Thoracic aorta (tissue), 2 donors: ENCODE measurements at regions not wholly inside any gene's neighbourhood (a gene's known extent, or its start where the extent isn't known, plus 50 kb on each side); places are given as distances from the start of the nearest gene placed in this dataset.

Experiments
- ATAC-seq: fragments of 150-250 bp; one replicate; pipeline ENCODE4 v1.8.0; 2017; ENCODE audit warnings: low read depth; ENCODE audit not compliant: insufficient number of reproducible peaks, low FRiP score
- DNase-seq: peaks from one replicate; pipeline ENCODE4 v3.0.0-alpha.2; 2020; ENCODE audit warnings: low spot score
- H3K27ac ChIP-seq, 2 donors: fragments of 200-600 bp; sonication (generic); 1 replicate in 1 of 2; 2 replicates in 1 of 2; pipeline ENCODE4 v1.5.1; 2016; ENCODE audit warnings: mild to moderate bottlenecking in 2 of 2, moderate library complexity in 2 of 2
- H3K27me3 ChIP-seq: fragments of 200-600 bp; sonication (generic); replicated peaks from 2 replicates; pipeline ENCODE4 v1.6.0; 2016; ENCODE audit warnings: mild to moderate bottlenecking; ENCODE audit not compliant: insufficient read depth
- H3K36me3 ChIP-seq: fragments of 200-600 bp; sonication (generic); one replicate; pipeline ENCODE4 v1.5.1; 2016
- H3K4me1 ChIP-seq, 2 donors: fragments of 200-600 bp; sonication (generic); 1 replicate in 1 of 2; 2 replicates in 1 of 2; pipeline versions ENCODE4 v1.5.1 to v1.6.0; 2016; ENCODE audit warnings: low read depth in 2 of 2, mild to moderate bottlenecking in 1 of 2; ENCODE audit not compliant: control insufficient read depth in 1 of 2
- H3K4me3 ChIP-seq: fragments of 200-600 bp; sonication (generic); 2 replicates; pipeline ENCODE4 v1.5.1; 2016; ENCODE audit warnings: mild to moderate bottlenecking
- H3K9me3 ChIP-seq: fragments of 200-600 bp; sonication (generic); 2 replicates; pipeline ENCODE4 v1.5.1; 2016
- CTCF ChIP-seq: fragments of 200-600 bp; sonication (generic); IDR thresholded peaks from one replicate; pipeline ENCODE4 v1.5.1; 2019; ENCODE audit warnings: antibody characterized with exemption

GRCh38 chr2:23241121-23241520 is 143.9 kb upstream of the KLHL29 start:
- no peak overlapping the region for H3K4me3 ChIP-seq
- no peaks in the 10 kb centered on the region for H3K36me3 ChIP-seq
- no peaks in the 10 kb centered on the region for H3K27me3 ChIP-seq
- no peak for TF ChIP-seq CTCF
- DNase-seq (no peak), ATAC-seq (no peak)
- H3K4me1 ChIP-seq, result peaks cover 0 to 8% of the 10 kb centered on the region in 2 donors
- H3K27ac ChIP-seq, result no peak overlapping the region
- H3K9me3 ChIP-seq, result no peaks in the 10 kb centered on the region

- H3K27ac ChIP-seq, result no peak overlapping the region
- DNase-seq, result no peak
- ATAC-seq, result no peak
- no peaks in the 10 kb centered on the region for H3K9me3 ChIP-seq
- H3K36me3 ChIP-seq, result no peaks in the 10 kb centered on the region
- H3K4me1 ChIP-seq, result peaks cover 0 to 8% of the 10 kb centered on the region in 2 donors
- no peak overlapping the region for H3K4me3 ChIP-seq
- no peaks in the 10 kb centered on the region for H3K27me3 ChIP-seq
- no peak for TF ChIP-seq CTCF
These were observed 143.3 kb upstream of the KLHL29 start for GRCh38 chr2:23241611-23242245.

GRCh38 chr2:23243073-23243659 is 141.8 kb upstream of the KLHL29 start:
- ATAC-seq (no peak), DNase-seq (no peak)
- no peaks in the 10 kb centered on the region for H3K9me3 ChIP-seq
- H3K4me1 ChIP-seq, result peaks cover 0 to 8% of the 10 kb centered on the region in 2 donors
- H3K27me3 ChIP-seq, result no peaks in the 10 kb centered on the region
- no peak overlapping the region for H3K4me3 ChIP-seq
- no peaks in the 10 kb centered on the region for H3K36me3 ChIP-seq
- no peak for TF ChIP-seq CTCF
- H3K27ac ChIP-seq, result no peak overlapping the region

- Histone ChIP-seq H3K4me1 (peaks cover 5 to 21% of the 10 kb centered on the region in 2 donors), H3K4me3 (no peak overlapping the region), H3K27me3 (no peaks in the 10 kb centered on the region), H3K36me3 (no peaks in the 10 kb centered on the region), H3K9me3 (no peaks in the 10 kb centered on the region), H3K27ac (no peak overlapping the region)
- ATAC-seq (no peak), DNase-seq (no peak)
- TF ChIP-seq CTCF, result no peak
These were observed 140.4 kb upstream of the KLHL29 start for GRCh38 chr2:23244617-23245016.

- DNase-seq, result no peak
- peaks cover 11 to 34% of the 10 kb centered on the region in 2 donors for H3K4me1 ChIP-seq
- H3K9me3 ChIP-seq, result no peaks in the 10 kb centered on the region
- no peaks in the 10 kb centered on the region for H3K36me3 ChIP-seq
- TF ChIP-seq CTCF, result no peak
- no peak overlapping the region for H3K4me3 ChIP-seq
- no peak for ATAC-seq
- H3K27me3 ChIP-seq, result no peaks in the 10 kb centered on the region
- no peak overlapping the region for H3K27ac ChIP-seq
These were observed 137.8 kb upstream of the KLHL29 start for GRCh38 chr2:23246992-23247683.
